ENCODE measurements at regions not wholly inside any gene's neighbourhood (a gene's known extent, or its start where the extent isn't known, plus 50 kb on each side); places are given as distances from the start of the nearest gene placed in this dataset.

- no peaks in the 10 kb centered on the region for H3K36me3 ChIP-seq (ENCODE audit: control insufficient read depth, insufficient read depth, low read length)
- DNase-seq (ENCODE audit: extremely low read depth, insufficient read length), result no peak
- no peak overlapping the region for H3K4me3 ChIP-seq (replicated peaks; ENCODE audit: low read depth, low read length)
- no peaks in the 10 kb centered on the region for H3K27me3 ChIP-seq (replicated peaks; ENCODE audit: control insufficient read depth, insufficient read depth, low read length)
- TF ChIP-seq CTCF (IDR thresholded peaks at IDR 0.05; ENCODE audit: insufficient read depth, low read length, poor library complexity, severe bottlenecking), result no peak
Measured at GRCh38 chr21:28758042-28758882, 234.4 kb downstream of the LTN1 start.

GRCh38 chr21:28754862-28755261, 237.8 kb downstream of the LTN1 start:
- no peak for DNase-seq (ENCODE audit: extremely low read depth, insufficient read length)
- no peak for TF ChIP-seq CTCF (IDR thresholded peaks at IDR 0.05; ENCODE audit: insufficient read depth, low read length, poor library complexity, severe bottlenecking)
- no peak overlapping the region for H3K4me3 ChIP-seq (replicated peaks; ENCODE audit: low read depth, low read length)
- H3K27me3 ChIP-seq (replicated peaks; ENCODE audit: control insufficient read depth, insufficient read depth, low read length), result no peaks in the 10 kb centered on the region
- no peaks in the 10 kb centered on the region for H3K36me3 ChIP-seq (ENCODE audit: control insufficient read depth, insufficient read depth, low read length)

- Histone ChIP-seq H3K27me3 (replicated peaks; ENCODE audit: control insufficient read depth, insufficient read depth, low read length) (no peaks in the 10 kb centered on the region), H3K4me3 (replicated peaks; ENCODE audit: low read depth, low read length) (no peak overlapping the region)
Measured at GRCh38 chr21:28754127-28754611, 238.5 kb downstream of the LTN1 start.

GRCh38 chr21:28752131-28752530, 240.5 kb downstream of the LTN1 start:
- no peak overlapping the region for H3K4me3 ChIP-seq (replicated peaks; ENCODE audit: low read depth, low read length)
- DNase-seq (ENCODE audit: extremely low read depth, insufficient read length), result no peak
- no peaks in the 10 kb centered on the region for H3K27me3 ChIP-seq (replicated peaks; ENCODE audit: control insufficient read depth, insufficient read depth, low read length)
- H3K36me3 ChIP-seq (ENCODE audit: control insufficient read depth, insufficient read depth, low read length), result no peaks in the 10 kb centered on the region
- no peak for TF ChIP-seq CTCF (IDR thresholded peaks at IDR 0.05; ENCODE audit: insufficient read depth, low read length, poor library complexity, severe bottlenecking)

More at GRCh38 chr21:28754127-28754611, 238.5 kb downstream of the LTN1 start:
- no peaks in the 10 kb centered on the region for H3K36me3 ChIP-seq (ENCODE audit: control insufficient read depth, insufficient read depth, low read length)
- DNase-seq (ENCODE audit: extremely low read depth, insufficient read length), result no peak
- TF ChIP-seq CTCF (IDR thresholded peaks at IDR 0.05; ENCODE audit: insufficient read depth, low read length, poor library complexity, severe bottlenecking), result no peak

GRCh38 chr21:28751176-28751575, 241.5 kb downstream of the LTN1 start:
- no peak for DNase-seq (ENCODE audit: extremely low read depth, insufficient read length)
- no peaks in the 10 kb centered on the region for H3K36me3 ChIP-seq (ENCODE audit: control insufficient read depth, insufficient read depth, low read length)
- no peak for TF ChIP-seq CTCF (IDR thresholded peaks at IDR 0.05; ENCODE audit: insufficient read depth, low read length, poor library complexity, severe bottlenecking)
- H3K4me3 ChIP-seq (replicated peaks; ENCODE audit: low read depth, low read length), result no peak overlapping the region
- H3K27me3 ChIP-seq (replicated peaks; ENCODE audit: control insufficient read depth, insufficient read depth, low read length), result no peaks in the 10 kb centered on the region
